ENCODE measurements at regions not wholly inside any gene's neighbourhood (a gene's known extent, or its start where the extent isn't known, plus 50 kb on each side); places are given as distances from the start of the nearest gene placed in this dataset.
A peak's percentile ranks its signal among the peaks of the same experiment; 100 is the strongest.

DNA sequence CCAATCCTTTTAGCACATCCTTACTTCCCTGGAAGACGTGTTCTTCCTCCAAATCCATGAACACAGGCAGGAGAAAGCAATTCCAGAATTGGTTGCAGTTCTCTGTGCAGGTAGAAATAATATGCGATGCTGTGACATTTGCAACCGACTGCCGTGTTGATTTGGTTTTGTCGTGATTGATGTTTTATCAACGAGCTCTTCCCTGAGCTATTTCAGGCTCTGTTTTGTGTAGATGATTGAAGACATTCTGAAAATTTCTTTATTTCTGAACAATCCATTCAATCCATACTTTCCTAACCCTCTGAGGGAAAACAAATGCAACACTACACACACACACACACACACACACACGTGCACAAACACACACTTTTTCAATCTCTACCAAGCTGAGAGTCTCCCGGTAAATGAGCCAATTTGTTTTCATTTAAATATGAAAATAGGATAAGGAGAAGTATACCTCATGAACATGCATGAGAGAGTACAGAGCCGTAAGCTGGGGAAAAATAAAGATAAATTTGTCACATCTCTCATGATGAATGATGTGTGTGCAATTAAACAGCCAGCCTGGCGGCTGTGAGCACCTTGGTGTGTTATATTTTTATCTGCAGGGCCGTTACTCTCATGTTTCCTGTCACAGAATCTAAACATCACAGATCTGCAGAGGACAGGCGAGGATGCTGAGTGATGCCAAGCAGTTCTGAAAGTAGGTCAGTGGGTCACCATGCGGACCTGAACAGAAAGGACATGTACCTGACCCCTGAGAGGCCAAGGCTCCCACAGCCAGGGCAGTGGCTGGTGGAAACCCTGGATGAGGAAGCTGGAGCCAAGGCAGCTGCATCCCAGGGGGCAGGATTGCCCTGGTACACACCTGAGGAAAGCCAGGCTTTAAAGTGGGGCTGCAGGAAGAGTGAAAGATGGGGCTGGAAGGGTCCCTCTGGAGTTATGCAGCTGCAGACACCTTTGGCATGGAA lies 64.8 kb downstream of the PDCL3 start:
- DNase-seq: no peak

DNA sequence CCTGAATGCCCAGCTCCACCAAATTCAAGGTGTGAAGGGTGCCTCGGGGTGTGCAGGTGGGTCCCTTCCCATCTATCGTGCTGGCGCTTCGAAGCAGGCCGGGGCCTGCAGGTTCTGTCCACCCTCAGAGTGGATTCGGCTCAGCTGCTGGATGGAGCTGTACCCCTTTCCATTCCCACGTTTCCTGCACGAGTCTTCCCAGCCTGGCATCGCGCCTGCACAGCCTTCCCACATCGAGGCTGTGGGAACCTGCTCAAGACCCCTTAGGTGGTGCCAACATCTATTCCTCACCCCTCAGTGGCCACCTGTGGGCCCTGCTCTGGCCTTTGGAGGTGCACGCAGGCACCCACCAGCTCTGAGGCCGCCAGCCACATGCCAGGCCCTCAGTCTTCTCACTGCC lies 65.7 kb downstream of the PDCL3 start:
- no peak for DNase-seq

DNA sequence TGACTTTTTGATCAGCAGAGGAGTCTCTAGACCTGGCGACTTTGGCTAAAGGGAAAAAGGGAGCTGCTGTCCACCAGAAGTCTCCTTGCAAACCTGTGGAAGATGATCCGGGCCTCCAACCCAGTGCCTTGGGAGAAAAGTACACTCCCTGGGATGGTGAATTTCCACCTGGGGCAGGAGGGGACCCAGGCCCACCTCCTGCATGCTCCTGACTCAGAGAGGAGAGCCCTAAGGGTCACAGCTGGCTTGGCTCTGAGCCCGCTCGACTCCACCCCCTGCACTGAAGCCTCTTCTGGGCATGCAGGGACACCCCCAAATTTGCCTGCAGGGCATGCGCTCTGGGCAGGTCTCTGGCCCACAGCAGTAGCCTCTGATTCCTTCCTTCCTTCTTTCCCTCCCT lies 66.5 kb downstream of the PDCL3 start:
- no peak for DNase-seq

DNA sequence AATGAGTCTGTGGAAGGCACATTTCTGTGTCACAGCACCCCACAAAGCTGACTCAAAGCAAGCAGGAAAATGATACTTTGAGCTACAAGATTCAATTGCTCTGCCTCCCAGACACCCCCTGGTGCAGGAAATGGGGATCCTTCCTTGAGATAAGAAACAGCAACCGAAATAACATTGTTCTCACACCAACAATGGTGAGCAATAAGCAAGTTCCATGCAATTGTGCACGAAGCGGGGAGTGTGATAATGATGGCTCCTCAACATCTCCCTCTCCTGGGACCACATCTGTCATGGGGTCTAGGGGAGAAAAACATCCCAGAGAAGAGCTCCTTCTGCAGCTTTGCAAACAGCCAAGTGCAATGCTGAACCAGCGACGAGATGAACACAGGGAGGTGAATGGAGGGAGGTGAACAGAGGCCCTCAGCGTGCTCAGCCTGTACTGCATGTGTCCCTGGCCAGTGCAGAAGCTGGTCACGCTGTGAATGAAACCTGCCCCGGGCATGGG lies 67.7 kb downstream of the PDCL3 start:
- no peak for DNase-seq

DNA sequence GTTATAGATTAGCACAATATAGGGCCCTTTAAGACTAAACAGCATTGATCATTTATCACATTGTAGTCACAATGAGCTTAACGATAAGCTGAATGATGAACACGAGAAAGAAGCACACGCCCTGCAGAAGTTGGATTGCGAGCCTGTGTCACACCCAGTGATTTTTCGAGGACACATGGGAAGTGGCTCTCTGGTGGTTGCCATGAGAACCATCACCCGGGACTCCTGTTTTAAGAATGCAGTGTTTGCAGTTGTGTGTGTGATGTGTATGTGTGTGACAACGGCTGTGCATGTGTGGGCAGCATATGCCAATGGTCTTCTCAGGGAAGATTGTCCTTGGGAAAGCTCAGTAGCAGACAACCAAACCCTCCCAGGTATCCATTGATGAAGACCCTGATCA lies 69.2 kb downstream of the PDCL3 start:
- no peak for DNase-seq

DNA sequence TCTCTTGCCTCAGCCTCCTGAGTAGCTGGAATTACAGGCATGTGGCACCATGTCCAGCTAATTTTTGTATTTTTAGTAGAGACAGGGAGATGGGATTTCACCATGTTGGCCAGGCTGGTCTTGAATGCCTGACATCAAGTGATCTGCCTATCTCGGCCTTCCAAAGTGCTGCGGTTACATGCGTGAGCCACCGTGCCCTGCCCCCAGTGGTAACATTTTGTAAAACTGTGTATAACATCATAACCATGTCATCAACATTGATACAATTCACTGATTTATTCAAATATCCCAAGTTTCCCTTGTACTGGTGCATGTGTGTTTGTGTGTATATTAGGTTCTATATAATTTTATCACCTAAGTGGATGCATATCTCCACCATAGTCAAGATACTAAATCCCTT lies 70.0 kb downstream of the PDCL3 start:
- no peak for DNase-seq

DNA sequence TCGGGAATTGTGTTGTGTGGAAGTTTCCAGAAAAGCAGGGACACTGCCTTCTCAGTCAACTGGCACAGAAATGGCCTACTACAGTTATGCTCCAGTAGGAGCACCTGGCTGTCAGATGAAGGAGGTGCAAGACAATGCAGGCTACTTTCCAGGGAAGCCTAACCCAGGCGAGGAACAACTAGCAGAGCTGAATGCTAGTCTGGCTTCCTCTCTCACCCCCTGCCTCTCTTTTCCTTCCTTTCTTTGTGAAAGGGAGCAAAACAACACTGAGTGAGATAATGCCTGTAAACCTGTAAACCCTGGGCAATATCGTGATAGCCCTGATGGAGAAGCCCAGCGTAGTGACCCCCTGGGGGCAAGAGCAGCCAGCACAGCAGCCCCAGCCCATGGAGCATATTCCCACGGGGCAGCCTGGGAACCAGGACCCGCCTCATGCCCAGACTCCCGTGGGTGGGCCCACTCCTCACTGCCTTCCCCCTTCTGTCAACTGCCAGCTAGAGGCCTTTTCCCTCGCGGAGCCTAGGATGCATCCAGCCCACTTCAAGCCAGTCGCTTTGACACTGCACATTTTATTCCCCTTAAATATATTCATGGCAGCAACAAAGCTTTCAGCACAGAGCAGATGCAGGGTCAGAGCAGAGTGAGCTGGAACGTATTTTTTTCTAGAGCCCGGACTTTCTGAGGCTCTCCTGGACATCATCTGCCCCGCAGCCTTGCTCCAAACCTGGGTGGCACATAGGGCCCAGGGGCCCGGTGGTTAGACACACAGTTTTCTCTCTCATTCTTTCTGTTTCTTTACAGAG lies 77.0 kb downstream of the PDCL3 start:
- DNase-seq: no peak

DNA sequence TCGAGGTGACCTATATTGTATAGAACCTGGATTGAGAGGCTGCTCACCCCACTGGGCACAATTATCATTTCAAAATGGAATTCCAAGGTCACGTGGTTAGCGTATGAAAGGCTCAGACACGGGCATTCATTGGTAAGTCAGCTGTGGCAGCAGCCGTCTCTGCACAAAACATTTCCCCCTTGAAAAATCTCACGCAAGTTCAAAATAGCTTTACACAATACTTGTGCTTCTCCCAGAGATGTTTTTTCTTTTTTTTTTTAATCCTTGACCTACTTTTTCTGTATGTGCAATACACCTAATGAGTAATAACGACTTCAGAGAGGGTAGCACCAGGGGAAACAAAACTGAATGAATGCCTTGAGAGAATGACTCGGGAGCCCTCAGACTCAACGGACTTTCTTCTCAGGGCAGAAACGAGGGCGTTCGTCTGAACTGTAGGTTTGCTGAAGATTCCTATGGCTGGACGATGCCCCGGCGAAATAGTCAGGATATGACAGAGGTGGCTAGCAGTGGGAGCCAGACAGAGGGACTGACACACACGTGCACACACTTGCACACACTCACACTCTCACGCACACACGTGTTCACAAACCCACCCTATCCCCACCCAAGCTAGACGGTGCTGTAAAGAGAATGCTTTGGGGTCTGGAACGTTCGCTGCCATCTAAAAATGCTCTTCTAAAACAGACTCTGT lies 77.8 kb downstream of the PDCL3 start:
- DNase-seq: no peak

DNA sequence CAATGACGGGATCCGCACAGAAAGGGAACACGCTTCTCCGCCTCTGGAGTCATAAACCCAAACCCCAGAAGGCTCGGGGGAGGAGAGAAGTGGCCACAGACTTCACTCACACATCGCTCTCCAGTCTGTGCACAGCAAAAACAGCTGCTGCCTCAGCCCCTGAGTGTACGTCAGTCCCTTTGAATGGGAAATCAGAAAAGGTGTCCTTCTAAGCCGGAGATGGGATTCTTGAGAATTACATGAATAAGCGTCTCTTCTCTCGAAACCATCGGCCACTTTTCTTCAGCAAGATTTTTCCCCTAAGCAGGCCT lies 78.3 kb downstream of the PDCL3 start:
- DNase-seq: no peak

DNA sequence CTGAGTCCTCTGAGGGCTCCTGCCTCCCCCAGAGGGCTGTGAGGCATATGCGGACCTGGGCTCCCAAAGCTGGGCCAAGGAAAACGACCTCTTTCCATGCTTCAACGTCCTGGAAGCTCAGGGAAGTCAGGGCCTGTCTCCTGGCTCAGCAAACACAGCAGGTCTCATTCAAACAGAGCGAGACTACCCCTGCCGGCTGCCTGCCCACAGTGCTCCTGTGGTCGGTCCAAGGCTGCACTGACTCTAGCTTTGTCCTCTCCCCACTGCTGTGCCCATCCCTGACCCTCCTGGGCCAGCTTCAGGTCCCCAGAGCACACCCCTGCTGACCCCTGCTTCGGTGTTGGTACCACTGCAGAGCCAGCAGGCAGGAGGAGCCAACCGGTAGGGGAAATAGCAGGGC lies 79.6 kb downstream of the PDCL3 start:
- no peak for DNase-seq

DNA sequence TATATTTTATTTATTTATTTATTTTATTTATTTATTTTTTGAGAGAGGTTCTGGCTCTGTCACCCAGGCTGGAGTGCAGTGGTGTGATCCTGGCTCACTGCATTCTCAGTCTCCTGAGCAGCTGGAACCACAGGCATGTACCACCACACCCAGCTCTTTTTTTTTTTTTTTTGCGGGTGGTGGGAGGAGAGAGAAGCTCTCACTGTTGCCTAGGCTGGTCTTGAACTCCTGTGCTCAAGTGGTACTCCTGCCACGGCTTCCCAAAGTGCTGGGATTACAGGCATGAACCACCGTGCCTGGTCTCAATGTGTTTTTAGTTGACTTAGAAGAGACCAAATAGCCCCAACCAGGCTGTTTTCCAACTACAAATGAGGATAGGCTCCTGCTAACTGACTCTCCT lies 80.7 kb downstream of the PDCL3 start:
- no peak for DNase-seq

DNA sequence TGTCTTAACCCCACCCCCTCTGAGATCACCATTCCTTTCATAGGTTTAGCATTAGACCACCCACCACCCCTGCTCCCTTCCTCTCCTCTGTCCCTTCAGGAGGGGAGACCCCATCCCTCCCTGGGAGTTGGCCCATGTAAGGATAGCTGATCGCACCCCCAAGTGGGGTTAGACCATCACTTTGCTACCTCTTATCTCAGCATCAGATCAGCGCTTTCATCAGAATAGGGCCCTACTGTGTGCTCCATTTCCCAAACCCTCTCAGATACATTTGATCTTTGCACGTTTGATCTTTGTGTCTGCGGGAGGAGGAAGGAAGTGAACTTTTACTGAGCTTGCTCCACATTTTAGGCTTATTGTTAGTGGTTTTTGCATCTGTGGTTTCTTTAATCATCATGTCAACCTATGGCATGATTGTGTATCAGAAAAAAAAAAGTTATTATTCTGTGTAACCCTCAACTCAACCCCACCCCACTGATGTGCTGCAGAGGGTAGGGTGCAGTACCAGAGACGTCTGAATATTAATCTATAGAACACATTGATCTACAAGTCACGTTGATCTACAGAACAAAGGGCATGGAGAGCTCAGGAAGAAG lies 81.2 kb downstream of the PDCL3 start:
- DNase-seq: peak; percentile 14 to 22

DNA sequence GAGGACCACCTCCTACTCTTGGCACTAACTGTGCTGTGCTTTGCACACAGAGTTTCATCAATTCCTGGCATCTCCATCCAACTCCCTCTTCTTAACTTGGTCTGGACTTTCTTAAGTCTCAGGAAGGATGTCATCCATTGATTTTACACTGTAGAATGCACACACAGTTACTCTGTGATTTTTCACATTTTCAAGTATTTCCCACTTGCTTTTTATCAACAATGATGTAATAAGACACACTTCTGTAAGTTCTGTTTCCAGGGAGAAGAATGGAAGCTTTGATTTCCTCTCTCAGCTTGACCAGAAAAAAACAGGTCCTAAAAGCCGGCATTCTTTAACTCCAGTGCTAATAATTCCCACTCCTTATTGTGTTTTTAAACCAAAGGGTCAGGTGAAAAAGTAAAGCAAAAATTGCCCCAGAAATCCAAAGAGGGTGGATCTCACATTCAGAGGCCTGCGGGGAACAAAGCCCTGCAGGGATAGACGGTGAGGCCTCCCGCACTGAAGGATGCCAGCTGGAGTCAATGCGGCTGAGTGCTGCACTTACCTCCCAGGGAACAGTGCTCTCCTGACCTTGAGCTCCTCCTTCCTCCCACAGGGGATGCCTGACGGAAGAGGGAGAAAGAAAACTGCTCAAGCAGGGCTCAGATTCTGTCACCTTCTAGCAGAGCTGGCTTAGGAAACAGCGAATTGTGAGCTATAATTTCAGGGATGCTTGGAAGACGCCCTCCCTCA lies 83.1 kb downstream of the PDCL3 start:
- DNase-seq: no peak

DNA sequence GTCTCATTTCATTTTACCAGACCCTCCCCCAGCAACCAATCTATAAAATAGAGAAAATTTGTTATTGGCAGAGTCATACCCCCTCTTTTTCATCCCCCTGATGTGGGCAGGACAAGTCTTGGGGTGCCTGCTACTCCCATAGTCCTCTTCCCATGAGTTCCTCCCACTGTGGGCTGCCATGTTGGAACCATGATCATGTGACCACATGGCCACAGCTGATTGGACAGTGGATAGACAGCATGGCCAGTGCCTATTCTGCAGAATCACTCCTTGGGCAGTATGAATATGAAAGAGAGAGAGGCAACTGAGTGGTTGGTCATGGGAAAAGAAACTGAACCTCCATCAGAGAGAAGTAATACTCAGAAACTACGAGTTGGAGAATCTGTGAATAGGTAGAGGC lies 84.9 kb downstream of the PDCL3 start:
- no peak for DNase-seq

DNA sequence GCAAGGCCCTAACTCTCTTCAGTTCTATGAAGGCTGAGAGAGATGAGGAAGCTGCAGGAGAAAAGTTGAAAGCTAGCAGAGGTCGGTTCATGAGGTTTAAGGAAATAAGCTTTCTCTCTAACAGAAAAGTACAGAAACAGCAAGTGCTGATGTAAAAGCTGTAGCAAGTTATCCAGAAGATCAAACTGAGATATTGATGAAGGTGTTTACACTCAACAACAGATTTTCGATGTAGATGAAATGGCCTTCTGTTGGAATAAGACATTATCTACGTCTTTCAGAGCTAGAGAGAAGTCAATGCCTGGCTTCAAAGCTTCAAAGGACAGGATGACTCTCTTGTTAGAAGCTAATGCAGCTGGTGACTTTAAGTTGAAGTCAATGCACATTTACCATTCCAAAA lies 87.4 kb downstream of the PDCL3 start:
- DNase-seq: no peak

DNA sequence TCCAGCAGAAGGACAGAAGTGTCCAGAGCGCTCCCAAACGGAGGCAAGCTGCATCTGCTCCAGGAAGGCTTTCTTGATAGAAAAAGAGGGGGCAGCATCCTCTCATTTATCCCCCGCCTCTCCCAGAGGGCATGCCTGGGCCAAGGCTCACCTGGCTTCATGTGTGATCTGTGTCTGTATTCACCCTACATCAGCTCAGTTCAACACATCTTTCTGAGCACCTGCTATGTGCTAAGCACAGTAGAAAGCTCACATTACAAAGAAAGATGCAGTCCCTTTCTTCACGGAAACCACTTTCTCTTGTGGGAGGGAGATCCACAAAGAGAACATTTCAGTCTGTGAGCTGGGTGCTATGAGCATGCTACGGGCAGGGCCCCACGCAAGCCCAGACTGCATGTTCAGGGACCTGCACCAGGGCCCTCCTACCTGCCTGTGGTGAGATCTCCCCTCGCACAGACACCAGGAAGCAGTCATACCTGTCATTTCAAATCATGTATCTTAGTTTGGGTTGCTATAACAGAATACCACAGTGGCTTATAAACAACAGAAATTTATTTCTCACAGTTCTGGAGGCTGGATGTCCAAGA lies 90.7 kb downstream of the PDCL3 start:
- peak in 1 of 2 donors; percentile 16 for DNase-seq

DNA sequence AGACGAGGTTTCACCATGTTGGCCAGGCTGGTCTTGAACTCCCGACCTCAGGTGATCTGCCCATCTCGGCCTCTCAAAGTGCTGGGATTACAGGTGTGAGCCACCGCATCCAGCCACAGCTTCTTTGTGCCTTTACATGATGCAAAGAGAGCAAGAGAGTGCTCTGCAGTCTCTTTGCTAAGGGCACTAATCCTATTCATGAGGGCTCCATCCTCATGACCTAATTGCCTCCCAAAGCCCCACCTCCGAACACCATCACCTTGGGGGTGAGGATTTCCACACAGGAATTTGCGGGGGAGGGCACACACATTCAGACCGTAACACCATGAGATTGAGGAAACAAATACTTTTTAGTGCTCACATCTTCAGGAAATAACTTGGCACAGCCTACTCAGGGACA lies 91.8 kb downstream of the PDCL3 start:
- DNase-seq: no peak

DNA sequence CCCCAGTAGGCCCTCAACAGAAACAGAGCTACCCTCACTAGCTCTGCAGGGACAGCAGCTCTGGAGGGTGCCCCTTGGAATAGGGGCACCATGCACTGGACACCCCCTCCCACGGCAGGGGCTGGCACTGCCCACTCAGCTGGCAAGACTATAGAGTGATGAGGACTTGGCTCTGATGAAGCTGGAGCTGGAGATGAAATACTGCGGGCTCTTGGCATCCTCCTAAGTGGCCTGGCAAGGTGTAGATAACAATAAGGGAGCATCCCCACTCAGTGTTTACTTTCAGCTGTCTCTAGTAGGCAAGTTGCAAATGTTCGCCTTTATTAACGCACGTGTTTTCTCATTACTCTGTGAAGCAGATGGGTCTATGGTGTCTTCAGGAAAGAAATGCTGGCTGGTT lies 92.7 kb downstream of the PDCL3 start:
- DNase-seq: no peak

DNA sequence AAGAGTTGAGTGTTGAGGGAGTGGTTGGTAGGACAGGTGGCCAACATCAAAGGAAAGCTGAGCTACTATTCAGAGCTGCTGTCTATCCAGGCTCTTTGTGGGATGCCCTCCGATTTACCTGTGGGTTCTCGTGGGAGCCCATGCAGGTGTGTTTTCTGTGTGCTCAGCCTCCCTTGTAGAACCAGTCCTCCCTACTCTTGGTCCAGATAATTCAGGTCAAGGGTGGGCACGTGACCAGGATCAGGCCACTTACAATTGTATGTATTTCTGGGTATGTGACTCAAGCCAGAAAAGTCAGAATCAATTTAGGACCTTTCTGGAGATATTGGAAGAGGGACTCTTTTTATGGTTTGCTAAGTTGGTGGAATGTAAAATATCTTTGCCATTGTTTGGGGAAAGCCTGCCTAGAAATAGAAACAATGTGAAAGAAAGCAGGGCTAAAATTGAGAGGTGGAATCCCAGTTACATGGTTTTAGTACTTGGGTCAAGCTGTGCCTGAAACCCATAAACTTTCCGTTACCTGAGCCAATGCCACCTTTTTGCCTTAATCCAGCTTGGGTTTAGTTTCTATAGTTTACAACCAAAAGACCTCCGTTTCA lies 93.2 kb downstream of the PDCL3 start:
- no peak for DNase-seq

DNA sequence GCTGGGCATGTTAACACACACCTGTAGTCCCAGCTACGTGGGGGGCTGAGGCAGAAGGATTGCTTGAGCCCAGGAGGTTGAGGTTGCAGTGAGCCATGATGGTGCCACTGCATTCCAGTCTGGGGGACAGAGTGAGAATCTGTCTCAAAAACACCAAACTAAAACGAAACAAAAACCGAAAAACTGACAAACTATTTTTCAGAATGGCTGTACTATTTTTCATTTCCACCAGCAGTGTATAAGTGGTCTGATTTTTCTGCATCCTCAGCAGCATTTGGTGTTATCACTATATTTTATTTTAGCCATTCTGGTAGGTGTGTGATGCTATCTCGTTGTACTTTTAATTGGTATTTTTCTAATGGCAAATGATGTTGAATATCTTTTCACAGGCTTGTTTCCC lies 95.2 kb downstream of the PDCL3 start:
- DNase-seq: no peak

DNA sequence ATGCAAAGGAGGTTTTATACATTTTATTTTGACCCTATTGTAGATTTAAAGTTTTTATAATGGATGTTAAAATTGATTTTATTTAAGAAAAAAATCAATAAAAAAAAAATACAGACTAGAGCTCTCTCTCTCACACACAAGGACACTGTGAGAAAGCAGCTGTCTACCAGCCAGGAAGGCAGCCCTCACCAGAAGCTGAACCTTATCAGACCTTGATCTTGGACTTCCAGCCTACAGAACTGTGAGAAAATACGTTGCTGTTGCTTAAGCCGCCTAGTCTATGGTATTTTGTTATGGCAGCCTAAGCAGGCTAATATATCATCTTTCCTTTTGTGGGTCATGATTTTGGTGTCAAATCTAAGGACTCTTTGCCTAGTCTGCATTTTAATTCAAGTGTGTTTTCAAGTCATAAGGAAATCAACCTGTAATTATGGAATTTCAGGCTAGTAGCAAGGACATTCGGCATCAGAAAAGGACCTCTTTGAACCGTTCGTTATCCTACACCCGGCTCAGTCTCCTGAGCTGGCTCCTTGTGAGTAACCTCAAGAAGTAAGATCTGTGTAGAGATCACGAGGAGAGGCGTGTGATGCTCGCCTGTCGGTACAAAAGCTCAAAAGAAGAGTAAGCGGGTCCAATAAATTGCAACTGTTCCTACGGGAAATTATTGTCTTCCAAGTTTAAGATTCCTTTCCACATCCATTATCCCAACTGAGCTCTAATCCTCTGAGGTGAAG lies 98.2 kb downstream of the PDCL3 start:
- DNase-seq: no peak
